ENCODE measurements at regions not wholly inside any gene's neighbourhood (a gene's known extent, or its start where the extent isn't known, plus 50 kb on each side); places are given as distances from the start of the nearest gene placed in this dataset.

- DNase-seq (ENCODE audit: low read depth in 2 of 3, low spot score in 2 of 3), result peak in 2 of 3 donors; percentile 33 to 55
Measured at GRCh38 chr11:95556342-95557163, 233.0 kb downstream of the FAM76B start.

- DNase-seq (ENCODE audit: low read depth in 2 of 3, low spot score in 2 of 3), result no peak
Measured at GRCh38 chr11:95556011-95556341, 233.6 kb downstream of the FAM76B start.

- DNase-seq (ENCODE audit: low read depth in 2 of 3, low spot score in 2 of 3), result no peak
Measured at GRCh38 chr11:95554911-95555310, 234.7 kb downstream of the FAM76B start.

- no peak for DNase-seq (ENCODE audit: low read depth in 2 of 3, low spot score in 2 of 3)
Measured at GRCh38 chr11:95549301-95549700, 240.3 kb downstream of the FAM76B start.

- DNase-seq (ENCODE audit: low read depth in 2 of 3, low spot score in 2 of 3), result no peak
Measured at GRCh38 chr11:95548416-95548815, 241.2 kb downstream of the FAM76B start.

GRCh38 chr11:95547976-95548375, 241.6 kb downstream of the FAM76B start:
- no peak for DNase-seq (ENCODE audit: low read depth in 2 of 3, low spot score in 2 of 3)

GRCh38 chr11:95547186-95547585, 242.4 kb downstream of the FAM76B start:
- no peak for DNase-seq (ENCODE audit: low read depth in 2 of 3, low spot score in 2 of 3)

GRCh38 chr11:95545116-95545875, 244.3 kb downstream of the FAM76B start:
- no peak for DNase-seq (ENCODE audit: low read depth in 2 of 3, low spot score in 2 of 3)

- no peak for DNase-seq (ENCODE audit: low read depth in 2 of 3, low spot score in 2 of 3)
Measured at GRCh38 chr11:95544095-95544856, 245.3 kb downstream of the FAM76B start.

GRCh38 chr11:95542868-95543551, 246.6 kb downstream of the FAM76B start:
- DNase-seq (ENCODE audit: low read depth in 2 of 3, low spot score in 2 of 3), result no peak

GRCh38 chr11:95541715-95542114, 247.9 kb downstream of the FAM76B start:
- DNase-seq (ENCODE audit: low read depth in 2 of 3, low spot score in 2 of 3), result no peak

- DNase-seq (ENCODE audit: low read depth in 2 of 3, low spot score in 2 of 3), result no peak
Measured at GRCh38 chr11:95536047-95536690, 253.4 kb downstream of the FAM76B start.

GRCh38 chr11:95534809-95535208, 254.8 kb downstream of the FAM76B start:
- DNase-seq (ENCODE audit: low read depth in 2 of 3, low spot score in 2 of 3), result no peak

GRCh38 chr11:95534226-95534625, 255.4 kb downstream of the FAM76B start:
- DNase-seq (ENCODE audit: low read depth in 2 of 3, low spot score in 2 of 3), result no peak

- DNase-seq (ENCODE audit: low read depth in 2 of 3, low spot score in 2 of 3), result peak in 1 of 3 donors; percentile 7
Measured at GRCh38 chr11:95531116-95531515, 258.5 kb downstream of the FAM76B start.

GRCh38 chr11:95524314-95525036, 265.1 kb downstream of the FAM76B start:
- no peak for DNase-seq (ENCODE audit: low read depth in 2 of 3, low spot score in 2 of 3)

GRCh38 chr11:95522874-95523273, 266.7 kb downstream of the FAM76B start:
- DNase-seq (ENCODE audit: low read depth in 2 of 3, low spot score in 2 of 3), result no peak

- DNase-seq (ENCODE audit: low read depth in 2 of 3, low spot score in 2 of 3), result no peak
Measured at GRCh38 chr11:95521862-95522261, 267.7 kb downstream of the FAM76B start.

GRCh38 chr11:95521133-95521542, 268.4 kb downstream of the FAM76B start:
- DNase-seq (ENCODE audit: low read depth in 2 of 3, low spot score in 2 of 3), result no peak
